ENCODE measurements at regions not wholly inside any gene's neighbourhood (a gene's known extent, or its start where the extent isn't known, plus 50 kb on each side); places are given as distances from the start of the nearest gene placed in this dataset.

DNA sequence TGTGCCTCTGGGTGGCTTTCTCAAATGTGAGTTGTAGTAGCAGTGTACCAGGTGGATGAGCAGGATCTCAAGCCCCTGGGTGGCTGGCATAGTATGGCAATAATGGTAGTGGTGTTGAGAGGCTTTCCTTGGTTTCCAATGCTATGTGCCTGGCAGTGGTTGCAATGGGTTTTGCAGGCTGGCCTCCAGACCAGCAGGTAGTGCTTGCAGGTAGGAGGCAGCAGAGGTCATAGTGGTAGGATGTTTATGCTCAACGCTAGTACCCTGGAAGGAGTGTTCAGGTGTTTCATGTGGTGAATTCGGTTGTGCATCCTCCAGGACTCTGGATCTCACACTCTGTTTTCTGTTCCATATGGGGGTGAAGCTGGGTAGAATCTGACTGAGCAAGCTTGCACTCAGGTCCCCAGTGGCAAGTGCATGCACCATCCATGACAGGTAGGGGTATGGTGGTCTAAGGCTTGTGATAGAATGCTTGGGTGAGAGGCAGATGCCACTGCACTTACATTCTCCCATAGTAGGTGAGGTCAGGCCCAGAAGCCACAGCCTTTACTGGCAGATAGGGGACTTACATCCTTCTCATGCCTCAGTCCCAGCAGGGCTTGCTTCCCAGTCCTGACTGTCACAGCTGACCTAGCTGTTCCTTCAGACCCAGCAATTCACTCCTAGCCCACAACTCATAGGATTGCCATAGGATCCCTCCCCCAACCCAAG is 410.5 kb upstream of the LRRC7 start:
- no peak for DNase-seq (ENCODE audit: low spot score)

DNA sequence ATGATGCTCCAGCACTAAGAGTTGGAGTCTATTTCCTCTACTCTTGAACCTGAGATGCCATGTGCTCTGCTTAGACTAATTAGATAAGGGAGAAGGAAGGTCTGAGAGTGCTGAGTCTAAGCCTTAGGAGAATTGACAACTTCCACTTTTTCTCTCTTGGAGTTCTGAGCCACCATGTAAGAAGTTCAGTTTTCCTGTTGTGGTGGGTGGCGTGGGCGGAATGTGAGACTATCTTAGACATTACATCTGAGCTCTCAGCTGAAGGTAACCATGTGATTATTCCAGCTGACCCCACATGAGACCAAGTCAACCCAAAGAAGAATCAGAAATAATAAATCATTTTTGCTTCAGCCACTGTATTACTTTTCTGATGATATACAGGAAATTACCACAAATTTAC is 404.5 kb upstream of the LRRC7 start:
- no peak for DNase-seq (ENCODE audit: low spot score)

DNA sequence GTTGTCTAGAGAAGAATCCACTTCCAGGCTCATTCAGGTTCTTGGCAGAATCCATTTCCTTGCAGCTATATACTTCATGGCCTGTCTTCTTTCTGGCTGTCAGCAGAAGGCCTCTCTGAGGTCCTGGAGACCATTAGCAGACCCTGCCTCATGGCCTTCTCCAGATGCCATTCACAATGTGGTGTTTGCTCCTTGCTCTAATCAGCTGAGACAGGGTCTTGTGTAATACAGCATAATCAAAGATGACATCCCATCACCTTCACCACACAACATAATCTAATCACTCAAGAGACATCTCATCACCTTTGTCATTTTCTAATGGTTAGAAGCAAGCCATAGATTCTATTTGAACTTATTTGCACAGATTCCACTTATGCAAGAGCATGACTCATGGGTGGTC is 403.9 kb upstream of the LRRC7 start:
- no peak for DNase-seq (ENCODE audit: low spot score)

- DNase-seq (ENCODE audit: low spot score) = no peak
Measured at GRCh38 chr1:69167876-69168275, 399.8 kb upstream of the LRRC7 start.

DNA sequence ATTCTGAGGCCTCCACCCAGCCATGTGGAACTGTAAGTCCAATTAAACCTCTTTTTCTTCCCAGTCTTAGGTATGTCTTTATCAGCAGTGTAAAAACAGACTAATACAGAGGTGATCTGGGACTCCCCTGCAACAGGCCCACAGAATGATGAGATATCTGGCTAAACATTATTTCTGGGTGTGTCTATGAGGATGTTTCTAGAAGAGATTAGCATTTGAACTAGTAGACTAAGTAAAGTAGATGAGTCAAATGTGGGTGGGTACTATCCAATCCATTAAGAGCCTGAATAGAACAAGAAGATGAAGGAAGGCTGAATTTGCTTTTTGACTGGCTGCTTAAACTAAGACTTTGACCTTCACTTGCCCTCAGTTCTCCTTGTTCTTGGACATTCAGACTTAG is 396.5 kb upstream of the LRRC7 start:
- DNase-seq (ENCODE audit: low spot score) = no peak

GRCh38 chr1:69172003-69173000 is 395.4 kb upstream of the LRRC7 start:
- DNase-seq (ENCODE audit: low spot score) = no peak

DNA sequence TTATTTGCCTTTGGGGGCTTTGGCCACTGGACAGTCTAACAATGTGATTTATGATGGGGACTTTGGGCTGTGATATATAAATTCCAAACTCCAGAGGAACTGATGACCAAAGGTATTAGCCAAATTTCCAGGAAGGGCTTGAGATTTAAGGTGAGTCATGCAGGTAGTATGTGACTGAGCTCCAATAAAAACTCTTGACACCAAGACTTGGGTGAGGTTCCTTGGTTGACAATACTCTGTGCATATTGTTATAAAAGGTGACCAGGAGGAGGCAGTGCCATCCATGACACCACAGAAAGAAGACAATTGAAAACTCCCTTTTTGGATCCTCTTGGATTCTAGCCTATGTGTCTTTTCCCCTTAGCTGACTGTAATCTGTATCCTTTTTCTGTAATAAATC is 392.7 kb upstream of the LRRC7 start:
- no peak for DNase-seq (ENCODE audit: low spot score)

DNA sequence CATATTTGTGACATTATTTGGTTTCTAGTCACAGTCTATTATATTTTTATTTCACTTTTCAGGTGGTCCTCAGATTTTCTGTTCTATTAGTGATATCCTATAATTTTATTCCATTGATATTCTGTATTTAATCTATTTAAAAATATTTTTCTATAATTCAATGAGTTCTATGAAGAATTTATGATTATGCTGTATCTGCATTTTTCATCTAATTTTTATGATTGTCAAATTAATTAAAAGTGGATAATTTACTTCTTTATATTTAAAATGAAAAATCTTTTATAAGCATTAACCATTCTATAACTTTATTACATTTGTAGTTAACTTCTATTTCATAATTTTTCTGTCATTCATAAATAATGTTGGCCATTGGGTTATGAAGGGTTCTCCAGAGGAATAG is 387.4 kb upstream of the LRRC7 start:
- DNase-seq (ENCODE audit: low spot score) = no peak

DNA sequence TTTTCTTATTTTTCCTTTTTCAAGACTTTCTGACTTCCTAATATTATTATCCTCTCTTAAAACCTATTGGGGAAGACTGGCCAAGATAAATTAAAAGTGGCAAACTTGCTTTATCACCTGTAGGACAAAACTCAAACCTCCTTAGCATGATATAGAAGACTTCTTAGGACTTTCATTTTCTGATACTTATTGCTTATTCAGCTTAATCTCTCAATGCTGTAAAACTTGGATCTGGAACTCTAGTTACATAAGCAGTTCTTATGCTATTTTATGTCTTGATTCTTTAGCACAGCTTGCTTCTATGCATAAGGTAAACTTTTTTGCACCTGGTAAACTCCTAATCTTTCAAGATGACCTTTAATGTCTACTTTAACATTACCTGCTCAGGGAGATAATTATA is 382.3 kb upstream of the LRRC7 start:
- no peak for DNase-seq (ENCODE audit: low spot score)

DNA sequence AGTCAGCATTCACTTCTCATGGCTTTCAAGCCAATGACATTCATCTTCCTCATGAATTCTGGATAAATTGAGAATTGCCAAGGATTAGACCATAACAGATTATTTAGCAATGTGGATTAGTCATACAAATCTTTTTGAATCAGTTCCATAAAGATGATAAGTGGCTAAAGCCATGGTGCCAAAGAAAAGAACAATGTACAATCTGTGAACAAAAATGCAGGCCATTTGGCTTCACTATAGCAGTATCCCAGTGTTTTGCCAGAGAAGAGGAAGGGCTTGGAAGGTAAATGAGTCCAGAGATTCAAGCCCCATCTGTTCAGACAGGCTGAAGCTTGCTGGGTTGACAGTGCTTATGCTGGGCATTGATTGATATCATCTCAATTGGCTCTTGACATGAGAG is 376.4 kb upstream of the LRRC7 start:
- no peak for DNase-seq (ENCODE audit: low spot score)

GRCh38 chr1:69195136-69195535 is 372.6 kb upstream of the LRRC7 start:
- no peak for DNase-seq (ENCODE audit: low spot score)

DNA sequence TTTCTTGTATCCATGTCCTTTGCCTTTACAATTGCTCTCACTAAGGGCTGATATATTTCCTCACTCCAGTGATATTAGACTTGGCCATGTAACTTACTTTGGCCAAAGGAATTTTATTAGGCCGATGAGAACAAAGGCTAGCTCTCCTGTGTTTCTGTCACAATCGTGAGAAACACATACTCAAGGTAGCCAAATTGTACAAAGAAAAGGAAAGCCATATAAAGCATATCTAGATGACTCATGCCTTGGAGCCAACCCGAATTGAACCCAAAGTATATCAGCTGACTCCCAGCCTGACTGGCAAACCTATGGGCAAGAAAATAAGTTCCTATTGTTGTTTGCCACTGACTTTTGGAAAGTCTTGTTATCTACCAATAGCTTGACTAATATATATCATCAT is 371.7 kb upstream of the LRRC7 start:
- no peak for DNase-seq (ENCODE audit: low spot score)

- DNase-seq (ENCODE audit: low spot score) = no peak
Measured at GRCh38 chr1:69197816-69198215, 369.9 kb upstream of the LRRC7 start.

- no peak for DNase-seq (ENCODE audit: low spot score)
Measured at GRCh38 chr1:69201716-69202115, 366.0 kb upstream of the LRRC7 start.

DNA sequence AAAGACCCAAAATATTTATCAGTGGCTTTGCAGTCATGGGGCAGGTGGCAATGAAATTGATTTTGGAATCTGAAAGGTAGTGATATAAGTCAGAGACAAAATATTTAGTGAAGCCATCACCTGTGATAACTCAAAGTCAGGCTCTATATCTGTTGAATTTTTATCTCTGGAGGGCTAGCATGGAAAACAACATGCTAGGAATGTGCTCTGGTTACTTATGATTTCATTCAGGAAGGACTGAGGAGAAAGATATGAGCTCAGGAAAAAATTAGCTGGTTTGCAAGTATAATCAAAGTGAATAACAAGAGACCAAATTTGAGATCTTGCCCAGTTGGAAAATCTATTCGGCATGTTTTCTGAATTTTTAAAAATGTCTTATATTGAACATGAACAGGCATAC is 364.6 kb upstream of the LRRC7 start:
- no peak for DNase-seq (ENCODE audit: low spot score)

DNA sequence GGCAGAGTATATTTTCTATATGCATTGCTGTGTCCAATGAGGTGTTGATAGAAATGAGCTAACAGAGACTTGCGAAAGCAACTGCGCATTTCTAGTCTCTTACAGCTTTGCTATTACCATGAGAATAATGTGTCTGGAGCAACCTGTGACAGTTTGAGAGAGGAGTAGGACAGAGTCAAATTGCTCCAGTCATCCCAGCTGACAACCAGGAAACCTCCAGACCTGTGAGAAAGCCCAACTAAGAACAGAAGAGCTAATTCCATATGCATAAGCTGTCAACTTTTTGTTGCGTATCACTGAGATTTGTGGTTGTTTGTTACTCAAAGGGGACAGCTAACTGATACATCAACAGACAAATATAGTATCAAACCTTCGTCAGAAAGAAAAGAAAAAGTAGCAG is 354.1 kb upstream of the LRRC7 start:
- no peak for DNase-seq (ENCODE audit: low spot score)

GRCh38 chr1:69215883-69216282 is 351.8 kb upstream of the LRRC7 start:
- DNase-seq (ENCODE audit: low spot score) = no peak

DNA sequence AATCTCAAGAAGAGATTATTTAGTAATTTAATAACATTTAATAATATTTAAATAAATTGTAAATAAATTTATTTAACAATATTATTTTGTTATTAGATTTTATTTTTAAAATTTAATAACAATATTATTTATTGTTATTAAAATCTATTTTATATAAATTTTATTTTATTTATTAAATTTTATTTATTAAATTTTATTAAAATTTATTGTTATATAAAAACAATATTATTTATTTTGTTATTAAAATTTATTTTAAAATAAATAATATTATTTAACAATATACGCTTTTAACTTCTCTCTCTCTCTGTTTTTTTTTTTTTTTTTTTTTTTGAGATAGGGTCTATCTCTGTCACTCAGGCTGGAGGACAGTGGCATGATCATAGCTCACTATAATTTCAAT is 347.1 kb upstream of the LRRC7 start:
- no peak for DNase-seq (ENCODE audit: low spot score)

- DNase-seq (ENCODE audit: low spot score) = no peak
Measured at GRCh38 chr1:69221524-69221923, 346.2 kb upstream of the LRRC7 start.

- no peak for DNase-seq (ENCODE audit: low spot score)
Measured at GRCh38 chr1:69223156-69223555, 344.6 kb upstream of the LRRC7 start.

DNA sequence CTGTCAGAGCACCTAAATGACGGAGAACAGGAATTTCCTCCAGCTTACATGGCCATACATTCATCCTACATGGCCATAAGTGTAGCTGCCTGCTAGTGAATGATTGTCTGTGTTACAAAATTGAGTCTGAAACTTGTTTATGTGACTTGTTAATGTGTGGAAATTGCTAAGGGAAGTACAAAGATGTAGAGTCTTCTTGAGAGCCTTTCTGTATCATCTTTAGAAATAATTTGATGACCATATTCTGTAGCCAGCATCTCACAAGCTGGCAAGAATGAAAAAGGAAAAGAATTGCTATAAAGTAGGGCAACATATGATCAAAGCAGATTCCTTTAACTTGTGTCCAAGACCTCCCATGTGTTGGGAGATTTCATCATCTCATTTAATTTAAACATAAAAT is 339.2 kb upstream of the LRRC7 start:
- no peak for DNase-seq (ENCODE audit: low spot score)

GRCh38 chr1:69230208-69230607 is 337.5 kb upstream of the LRRC7 start:
- DNase-seq (ENCODE audit: low spot score) = no peak

GRCh38 chr1:69233463-69233862 is 334.3 kb upstream of the LRRC7 start:
- DNase-seq (ENCODE audit: low spot score) = no peak
